ENCODE measurements at regions not wholly inside any gene's neighbourhood (a gene's known extent, or its start where the extent isn't known, plus 50 kb on each side); places are given as distances from the start of the nearest gene placed in this dataset.

DNA sequence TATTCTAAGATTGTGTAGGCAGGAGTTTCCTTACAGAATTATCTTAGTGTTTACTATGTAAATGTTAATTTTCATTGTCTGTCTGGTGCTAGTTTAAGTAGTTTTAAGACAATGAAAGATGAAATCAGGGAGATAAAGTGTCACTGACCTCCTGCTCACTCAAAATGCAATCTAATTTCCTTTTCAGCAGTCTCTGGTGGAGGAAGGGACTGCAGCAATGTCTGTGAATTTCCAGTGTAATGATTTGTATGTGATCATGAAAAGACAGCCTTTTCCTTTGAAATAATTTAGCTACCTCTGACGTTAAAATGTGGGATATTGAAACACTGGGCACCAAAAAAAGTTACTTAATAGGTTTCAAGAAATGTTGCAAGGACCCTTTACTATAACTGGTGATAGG lies 779.7 kb upstream of the FLRT2 start:
- Histone ChIP-seq H3K36me3 (ENCODE audit: insufficient read depth, low read length) (no peaks in the 10 kb centered on the region), H3K79me2 (ENCODE audit: control insufficient read depth, insufficient read depth, low read length, unreplicated experiment) (no peaks in the 10 kb centered on the region), H3K4me3 (ENCODE audit: low read depth, low read length) (no peak overlapping the region), H3K27ac (ENCODE audit: low read depth, low read length) (no peak overlapping the region), H3K27me3 (ENCODE audit: insufficient read depth, low read length) (no peaks in the 10 kb centered on the region), H3K4me1 (ENCODE audit: control insufficient read depth, insufficient read depth, low read length, unreplicated experiment) (no peaks in the 10 kb centered on the region), H2AFZ (ENCODE audit: low read length, unreplicated experiment) (no peak overlapping the region)

DNA sequence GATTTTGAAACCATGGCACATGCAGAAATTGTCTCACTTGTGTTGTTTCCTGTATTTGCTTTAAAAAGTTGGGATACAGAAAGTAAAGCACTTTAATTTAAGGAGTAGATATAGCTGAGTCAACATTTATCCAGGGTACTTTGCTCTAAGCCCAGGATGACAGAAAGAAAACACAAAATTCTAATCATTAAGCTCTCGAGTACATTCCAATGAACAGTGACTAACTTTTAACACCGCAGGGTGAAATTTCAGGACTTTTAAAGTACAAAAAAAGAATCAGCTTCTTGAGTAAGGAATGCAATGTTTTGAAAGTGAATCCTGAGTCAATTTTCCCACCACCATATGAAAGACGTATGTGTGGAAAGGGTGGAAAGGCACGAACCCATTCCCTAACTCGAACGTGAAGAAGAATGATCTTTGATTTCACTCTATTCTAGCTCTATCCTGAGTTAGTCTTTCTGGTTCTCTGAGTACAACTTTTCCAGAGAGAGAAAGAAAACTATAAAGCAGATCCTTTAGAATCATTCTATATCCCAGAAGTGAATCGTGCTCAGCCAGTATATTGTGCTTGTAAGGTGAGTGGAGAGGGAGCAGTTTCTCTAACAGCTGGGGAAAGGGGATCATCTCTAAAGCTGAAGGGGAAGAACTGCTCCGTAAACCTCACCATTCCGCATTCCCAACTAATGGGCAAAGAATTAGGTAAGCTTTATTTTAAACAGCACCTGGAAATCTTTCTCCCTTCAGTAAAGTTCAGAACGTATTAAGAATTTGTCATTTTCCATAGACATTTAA lies 779.0 kb upstream of the FLRT2 start:
- H3K27me3 ChIP-seq (ENCODE audit: insufficient read depth, low read length): no peaks in the 10 kb centered on the region
- no peaks in the 10 kb centered on the region for H3K79me2 ChIP-seq (ENCODE audit: control insufficient read depth, insufficient read depth, low read length, unreplicated experiment)
- no peak overlapping the region for H3K27ac ChIP-seq (ENCODE audit: low read depth, low read length)
- no peak overlapping the region for H3K4me3 ChIP-seq (ENCODE audit: low read depth, low read length)
- H3K4me1 ChIP-seq (ENCODE audit: control insufficient read depth, insufficient read depth, low read length, unreplicated experiment): no peaks in the 10 kb centered on the region
- H3K36me3 ChIP-seq (ENCODE audit: insufficient read depth, low read length): no peaks in the 10 kb centered on the region
- H2AFZ ChIP-seq (ENCODE audit: low read length, unreplicated experiment): no peak overlapping the region

DNA sequence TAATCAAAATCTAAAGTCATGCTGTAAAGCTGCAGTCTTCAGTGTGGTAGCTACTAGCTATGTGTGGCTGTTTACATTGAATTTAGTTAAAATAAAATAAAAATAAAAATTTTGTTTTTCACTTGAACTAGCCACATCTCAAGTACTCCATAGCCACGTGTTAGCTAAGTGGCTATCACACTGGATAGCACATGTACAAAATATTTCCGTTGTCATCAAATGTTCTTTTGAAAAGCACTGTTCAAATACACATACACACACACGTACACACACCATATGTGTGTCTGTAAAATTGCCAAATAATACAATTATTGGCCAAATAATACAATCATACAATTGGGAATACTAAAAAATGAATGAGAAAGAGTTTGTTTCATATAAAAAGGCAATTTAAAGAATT lies 778.2 kb upstream of the FLRT2 start:
- no peaks in the 10 kb centered on the region for H3K36me3 ChIP-seq (ENCODE audit: insufficient read depth, low read length)
- no peak overlapping the region for H2AFZ ChIP-seq (ENCODE audit: low read length, unreplicated experiment)
- no peaks in the 10 kb centered on the region for H3K4me1 ChIP-seq (ENCODE audit: control insufficient read depth, insufficient read depth, low read length, unreplicated experiment)
- H3K4me3 ChIP-seq (ENCODE audit: low read depth, low read length): no peak overlapping the region
- no peaks in the 10 kb centered on the region for H3K27me3 ChIP-seq (ENCODE audit: insufficient read depth, low read length)
- no peaks in the 10 kb centered on the region for H3K79me2 ChIP-seq (ENCODE audit: control insufficient read depth, insufficient read depth, low read length, unreplicated experiment)
- H3K27ac ChIP-seq (ENCODE audit: low read depth, low read length): no peak overlapping the region

DNA sequence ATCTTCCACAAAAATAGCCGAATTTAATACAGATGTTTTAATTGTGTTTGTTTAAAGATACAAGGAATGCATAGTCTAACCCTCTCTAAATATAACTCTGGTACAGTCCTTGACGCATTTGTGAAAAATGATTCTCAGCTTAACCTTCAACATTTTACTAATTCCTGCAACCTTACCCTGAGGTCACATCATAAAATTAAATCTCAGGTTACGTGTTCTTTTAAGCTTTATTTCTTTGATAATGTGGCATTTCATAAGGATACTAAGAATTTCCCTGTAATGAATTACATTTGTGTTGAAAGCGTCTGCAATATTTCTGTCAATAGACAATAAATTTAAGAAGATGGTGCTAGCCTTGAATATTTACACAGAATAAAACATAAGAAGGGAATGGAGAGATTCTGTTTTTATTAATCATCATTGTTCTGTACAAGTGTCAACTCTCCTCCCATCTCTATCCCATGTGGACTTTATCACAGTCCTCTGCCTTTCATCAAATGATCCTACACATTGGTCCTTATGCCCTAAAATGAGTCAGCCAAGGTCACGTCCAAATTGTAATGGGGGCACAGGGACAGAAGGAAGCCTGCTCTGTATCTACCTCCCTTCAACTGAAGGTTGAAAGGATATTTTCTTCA lies 769.3 kb upstream of the FLRT2 start:
- Histone ChIP-seq H3K79me2 (ENCODE audit: control insufficient read depth, insufficient read depth, low read length, unreplicated experiment) (no peaks in the 10 kb centered on the region), H3K36me3 (ENCODE audit: insufficient read depth, low read length) (no peaks in the 10 kb centered on the region), H3K4me3 (ENCODE audit: low read depth, low read length) (no peak overlapping the region), H3K27me3 (ENCODE audit: insufficient read depth, low read length) (no peaks in the 10 kb centered on the region), H3K27ac (ENCODE audit: low read depth, low read length) (no peak overlapping the region), H2AFZ (ENCODE audit: low read length, unreplicated experiment) (no peak overlapping the region), H3K4me1 (ENCODE audit: control insufficient read depth, insufficient read depth, low read length, unreplicated experiment) (no peaks in the 10 kb centered on the region)

DNA sequence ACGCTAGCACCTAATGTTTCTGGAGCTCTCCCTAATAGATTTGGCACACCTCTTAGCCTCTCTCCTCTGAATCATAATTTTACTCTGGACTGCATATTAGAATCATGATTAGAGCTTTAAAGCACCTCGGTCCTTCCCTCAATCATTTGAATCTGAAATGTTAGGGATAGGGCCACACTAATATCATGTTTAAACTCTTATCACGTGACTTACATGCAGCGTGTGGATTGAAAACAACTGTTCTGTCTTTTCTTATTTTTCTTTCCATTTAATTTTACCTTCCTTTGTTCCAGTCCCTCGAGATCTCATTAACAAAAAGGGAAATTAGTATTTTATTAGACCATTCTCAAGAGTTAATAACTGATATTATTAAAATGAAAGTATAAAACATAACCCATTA lies 762.5 kb upstream of the FLRT2 start:
- no peaks in the 10 kb centered on the region for H3K79me2 ChIP-seq (ENCODE audit: control insufficient read depth, insufficient read depth, low read length, unreplicated experiment)
- no peaks in the 10 kb centered on the region for H3K4me1 ChIP-seq (ENCODE audit: control insufficient read depth, insufficient read depth, low read length, unreplicated experiment)
- no peaks in the 10 kb centered on the region for H3K27me3 ChIP-seq (ENCODE audit: insufficient read depth, low read length)
- H2AFZ ChIP-seq (ENCODE audit: low read length, unreplicated experiment): no peak overlapping the region
- H3K4me3 ChIP-seq (ENCODE audit: low read depth, low read length): no peak overlapping the region
- no peak overlapping the region for H3K27ac ChIP-seq (ENCODE audit: low read depth, low read length)
- H3K36me3 ChIP-seq (ENCODE audit: insufficient read depth, low read length): no peaks in the 10 kb centered on the region

DNA sequence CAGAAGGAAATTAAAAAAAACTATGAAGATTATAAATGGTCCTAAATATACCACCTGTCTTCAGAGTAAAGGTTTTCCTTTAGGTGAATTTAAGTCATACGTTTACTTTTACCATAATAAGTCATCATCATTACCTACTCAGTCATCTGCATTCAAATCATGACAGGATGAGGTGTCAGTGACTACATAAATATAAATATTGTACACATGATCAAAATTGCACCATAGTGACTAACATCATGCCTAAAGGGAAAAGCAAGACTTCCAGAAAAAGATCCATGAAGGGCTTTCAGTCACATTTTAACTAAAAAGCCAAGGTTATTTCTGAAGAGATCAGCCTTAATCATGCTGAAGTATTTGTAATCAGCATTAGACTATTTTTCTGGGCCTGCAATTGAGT lies 759.9 kb upstream of the FLRT2 start:
- Histone ChIP-seq H3K27ac (ENCODE audit: low read depth, low read length) (no peak overlapping the region), H2AFZ (ENCODE audit: low read length, unreplicated experiment) (no peak overlapping the region), H3K79me2 (ENCODE audit: control insufficient read depth, insufficient read depth, low read length, unreplicated experiment) (no peaks in the 10 kb centered on the region), H3K4me1 (ENCODE audit: control insufficient read depth, insufficient read depth, low read length, unreplicated experiment) (no peaks in the 10 kb centered on the region), H3K27me3 (ENCODE audit: insufficient read depth, low read length) (no peaks in the 10 kb centered on the region), H3K36me3 (ENCODE audit: insufficient read depth, low read length) (no peaks in the 10 kb centered on the region), H3K4me3 (ENCODE audit: low read depth, low read length) (no peak overlapping the region)

DNA sequence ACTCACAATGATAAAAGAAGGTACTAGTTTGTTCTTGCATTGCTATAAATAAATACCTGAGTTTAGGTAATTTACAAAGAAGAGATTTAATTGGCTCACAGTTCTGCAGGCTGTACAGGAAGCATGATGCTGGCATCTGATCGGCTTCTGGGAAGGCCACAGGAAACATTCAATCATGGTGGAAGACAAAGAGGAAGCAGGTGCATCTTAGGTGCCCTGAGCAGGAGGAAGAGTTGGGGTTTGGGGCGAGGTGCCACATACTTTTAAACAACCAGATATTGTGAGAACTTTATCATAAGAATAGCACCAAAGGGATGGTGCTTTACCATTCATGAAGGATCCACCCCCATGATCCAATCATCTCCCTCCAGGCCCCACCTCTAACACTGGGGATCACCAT lies 752.6 kb upstream of the FLRT2 start:
- Histone ChIP-seq H3K79me2 (ENCODE audit: control insufficient read depth, insufficient read depth, low read length, unreplicated experiment) (no peaks in the 10 kb centered on the region), H3K27ac (ENCODE audit: low read depth, low read length) (no peak overlapping the region), H3K4me3 (ENCODE audit: low read depth, low read length) (no peak overlapping the region), H3K4me1 (ENCODE audit: control insufficient read depth, insufficient read depth, low read length, unreplicated experiment) (no peaks in the 10 kb centered on the region), H3K27me3 (ENCODE audit: insufficient read depth, low read length) (no peaks in the 10 kb centered on the region), H2AFZ (ENCODE audit: low read length, unreplicated experiment) (no peak overlapping the region), H3K36me3 (ENCODE audit: insufficient read depth, low read length) (no peaks in the 10 kb centered on the region)

DNA sequence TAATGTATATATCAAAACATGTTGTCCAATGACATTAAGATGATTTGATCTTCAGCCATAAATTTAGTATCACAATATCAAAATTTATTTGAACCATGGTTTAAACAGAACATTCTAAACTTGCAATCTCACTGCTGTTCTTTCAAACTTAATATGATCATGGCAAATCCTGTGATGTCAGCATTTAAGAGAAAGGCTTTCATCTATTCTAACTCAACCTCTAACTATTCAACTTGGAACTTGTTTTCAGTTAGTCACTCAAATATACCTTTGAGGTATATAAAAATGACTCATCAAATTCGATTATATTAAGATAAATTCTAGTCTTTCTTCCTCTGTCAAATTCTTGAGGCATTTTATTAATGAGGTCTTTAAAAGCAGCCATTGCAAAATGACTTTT lies 747.0 kb upstream of the FLRT2 start:
- no peak overlapping the region for H3K27ac ChIP-seq (ENCODE audit: low read depth, low read length)
- no peak overlapping the region for H2AFZ ChIP-seq (ENCODE audit: low read length, unreplicated experiment)
- H3K27me3 ChIP-seq (ENCODE audit: insufficient read depth, low read length): no peaks in the 10 kb centered on the region
- H3K36me3 ChIP-seq (ENCODE audit: insufficient read depth, low read length): no peaks in the 10 kb centered on the region
- H3K4me1 ChIP-seq (ENCODE audit: control insufficient read depth, insufficient read depth, low read length, unreplicated experiment): no peaks in the 10 kb centered on the region
- no peak overlapping the region for H3K4me3 ChIP-seq (ENCODE audit: low read depth, low read length)
- no peaks in the 10 kb centered on the region for H3K79me2 ChIP-seq (ENCODE audit: control insufficient read depth, insufficient read depth, low read length, unreplicated experiment)

DNA sequence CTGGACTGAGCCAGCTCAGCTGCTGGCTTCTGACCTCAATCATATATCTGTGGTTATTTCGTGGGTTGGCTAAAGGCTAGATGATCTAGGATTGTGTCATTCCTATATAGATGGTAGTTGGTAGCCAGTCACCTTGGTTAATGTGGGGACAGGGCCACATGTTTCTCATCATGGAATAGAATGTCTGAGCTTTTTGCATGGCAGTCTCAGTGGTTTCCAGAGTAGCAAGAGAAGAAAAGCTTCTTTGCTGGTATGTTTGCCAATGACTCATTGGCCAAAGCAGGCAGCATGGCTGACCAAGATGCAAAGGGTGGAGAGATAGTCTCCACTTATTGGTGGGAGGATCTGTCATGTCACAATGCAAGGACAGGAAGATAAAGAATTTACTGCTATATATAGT lies 746.4 kb upstream of the FLRT2 start:
- H2AFZ ChIP-seq (ENCODE audit: low read length, unreplicated experiment): no peak overlapping the region
- no peak overlapping the region for H3K27ac ChIP-seq (ENCODE audit: low read depth, low read length)
- no peaks in the 10 kb centered on the region for H3K36me3 ChIP-seq (ENCODE audit: insufficient read depth, low read length)
- no peaks in the 10 kb centered on the region for H3K79me2 ChIP-seq (ENCODE audit: control insufficient read depth, insufficient read depth, low read length, unreplicated experiment)
- H3K27me3 ChIP-seq (ENCODE audit: insufficient read depth, low read length): no peaks in the 10 kb centered on the region
- no peaks in the 10 kb centered on the region for H3K4me1 ChIP-seq (ENCODE audit: control insufficient read depth, insufficient read depth, low read length, unreplicated experiment)
- no peak overlapping the region for H3K4me3 ChIP-seq (ENCODE audit: low read depth, low read length)

DNA sequence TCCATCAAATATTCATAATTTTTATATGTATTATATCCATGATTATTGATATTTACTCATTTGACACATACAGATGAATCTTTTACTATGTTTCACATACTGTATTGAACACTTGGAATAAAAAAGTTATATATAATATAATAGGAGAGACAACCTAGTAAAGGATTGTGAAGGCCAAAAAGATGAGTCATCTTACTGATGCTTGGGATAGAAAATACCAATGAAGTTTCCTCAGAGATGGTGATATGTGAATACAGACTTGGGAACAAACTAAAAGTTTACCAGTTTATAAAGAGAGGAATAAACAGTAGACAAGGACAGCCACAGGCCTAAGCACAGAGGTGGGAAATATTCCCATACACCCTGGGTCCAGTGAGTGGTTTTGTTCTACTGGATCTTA lies 743.9 kb upstream of the FLRT2 start:
- no peaks in the 10 kb centered on the region for H3K79me2 ChIP-seq (ENCODE audit: control insufficient read depth, insufficient read depth, low read length, unreplicated experiment)
- H3K27me3 ChIP-seq (ENCODE audit: insufficient read depth, low read length): no peaks in the 10 kb centered on the region
- H2AFZ ChIP-seq (ENCODE audit: low read length, unreplicated experiment): no peak overlapping the region
- H3K36me3 ChIP-seq (ENCODE audit: insufficient read depth, low read length): no peaks in the 10 kb centered on the region
- H3K4me1 ChIP-seq (ENCODE audit: control insufficient read depth, insufficient read depth, low read length, unreplicated experiment): no peaks in the 10 kb centered on the region
- H3K4me3 ChIP-seq (ENCODE audit: low read depth, low read length): no peak overlapping the region
- no peak overlapping the region for H3K27ac ChIP-seq (ENCODE audit: low read depth, low read length)

DNA sequence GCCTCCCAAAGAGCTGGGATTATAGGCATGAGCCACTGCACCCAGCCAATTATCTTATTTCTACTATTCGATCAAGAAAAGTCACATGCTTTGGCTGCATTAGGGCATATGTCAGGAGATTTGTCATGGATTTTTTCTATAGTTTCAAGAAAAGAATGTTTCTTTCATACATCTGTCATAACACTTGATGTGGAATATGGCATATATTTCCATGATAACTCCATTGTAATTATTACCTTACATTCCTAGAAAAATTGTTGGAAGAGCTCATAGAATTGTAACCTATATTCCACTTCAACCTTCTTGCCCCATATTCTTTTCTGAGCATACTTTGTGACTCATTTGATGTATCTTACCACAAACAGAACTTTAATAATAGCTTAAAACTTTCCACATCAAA lies 740.9 kb upstream of the FLRT2 start:
- Histone ChIP-seq H3K27ac (ENCODE audit: low read depth, low read length) (no peak overlapping the region), H2AFZ (ENCODE audit: low read length, unreplicated experiment) (no peak overlapping the region), H3K4me3 (ENCODE audit: low read depth, low read length) (no peak overlapping the region)

More for the DNA sequence above, 740.9 kb upstream of the FLRT2 start:
- no peaks in the 10 kb centered on the region for H3K27me3 ChIP-seq (ENCODE audit: insufficient read depth, low read length)
- H3K36me3 ChIP-seq (ENCODE audit: insufficient read depth, low read length): no peaks in the 10 kb centered on the region
- no peaks in the 10 kb centered on the region for H3K79me2 ChIP-seq (ENCODE audit: control insufficient read depth, insufficient read depth, low read length, unreplicated experiment)
- no peaks in the 10 kb centered on the region for H3K4me1 ChIP-seq (ENCODE audit: control insufficient read depth, insufficient read depth, low read length, unreplicated experiment)

Data from ACC112 (cell line).